Hematopoietic multipotent progenitor cell treated with erythropoietin and hydrocortisone succinate and interleukin-3 and kit ligand, for 6 days (in vitro differentiated cells): ENCODE measurements at regions not wholly inside any gene's neighbourhood (a gene's known extent, or its start where the extent isn't known, plus 50 kb on each side); places are given as distances from the start of the nearest gene placed in this dataset.
A peak's percentile ranks its signal among the peaks of the same experiment; 100 is the strongest.
"Not testable (repeated sequence)": the region's sequence is repeated elsewhere in the genome, so short reads cannot be mapped to it uniquely, and the experiment has no call there.

ENCODE experiments used
- DNase-seq: peaks from one replicate; pipeline ENCODE4 v3.0.0-alpha.2; 2015

- no peak for DNase-seq
These were observed 197.2 kb downstream of the VGLL3 start for GRCh38 chr3:86793786-86794185.

GRCh38 chr3:86792316-86792715 lies 198.6 kb downstream of the VGLL3 start:
- no peak for DNase-seq

- no peak for DNase-seq
These were observed 199.9 kb downstream of the VGLL3 start for GRCh38 chr3:86790884-86791549.

- no peak for DNase-seq
These were observed 202.6 kb downstream of the VGLL3 start for GRCh38 chr3:86788371-86788770.

GRCh38 chr3:86787091-86787490 lies 203.9 kb downstream of the VGLL3 start:
- no peak for DNase-seq

- no peak for DNase-seq
These were observed 205.6 kb downstream of the VGLL3 start for GRCh38 chr3:86785386-86785785.

GRCh38 chr3:86782866-86783265 lies 208.1 kb downstream of the VGLL3 start:
- no peak for DNase-seq

GRCh38 chr3:86782286-86782685 lies 208.7 kb downstream of the VGLL3 start:
- DNase-seq = no peak

- peak; percentile 53 for DNase-seq
These were observed 216.8 kb downstream of the VGLL3 start for GRCh38 chr3:86774082-86774691.

GRCh38 chr3:86772699-86773098 lies 218.2 kb downstream of the VGLL3 start:
- DNase-seq = no peak

GRCh38 chr3:86771741-86772512 lies 219.0 kb downstream of the VGLL3 start:
- no peak for DNase-seq

- no peak for DNase-seq
These were observed 224.6 kb downstream of the VGLL3 start for GRCh38 chr3:86766331-86766730.

GRCh38 chr3:86757322-86758179 lies 233.4 kb downstream of the VGLL3 start:
- not testable (repeated sequence) for DNase-seq

- no peak for DNase-seq
These were observed 242.9 kb downstream of the VGLL3 start for GRCh38 chr3:86748015-86748414.

GRCh38 chr3:86744051-86744450 lies 246.9 kb downstream of the VGLL3 start:
- DNase-seq = no peak

GRCh38 chr3:86743233-86743632 lies 247.7 kb downstream of the VGLL3 start:
- no peak for DNase-seq

GRCh38 chr3:86740751-86741150 lies 250.2 kb downstream of the VGLL3 start:
- DNase-seq = no peak

- no peak for DNase-seq
These were observed 251.7 kb downstream of the VGLL3 start for GRCh38 chr3:86739244-86739643.

- DNase-seq = no peak
These were observed 252.3 kb downstream of the VGLL3 start for GRCh38 chr3:86738684-86739083.

- no peak for DNase-seq
These were observed 253.4 kb downstream of the VGLL3 start for GRCh38 chr3:86737517-86737916.

- no peak for DNase-seq
These were observed 257.7 kb downstream of the VGLL3 start for GRCh38 chr3:86733257-86733656.

GRCh38 chr3:86731501-86731901 lies 259.4 kb downstream of the VGLL3 start:
- DNase-seq = no peak

- no peak for DNase-seq
These were observed 267.5 kb downstream of the VGLL3 start for GRCh38 chr3:86723433-86723832.
